ENCODE measurements at regions not wholly inside any gene's neighbourhood (a gene's known extent, or its start where the extent isn't known, plus 50 kb on each side); places are given as distances from the start of the nearest gene placed in this dataset.

- peak; percentile 11 for DNase-seq (ENCODE audit: low read depth)
Measured at GRCh38 chr5:179497636-179498340, 52.6 kb upstream of the RUFY1 start.

GRCh38 chr5:179495906-179496455 lies 54.4 kb upstream of the RUFY1 start:
- DNase-seq (ENCODE audit: low read depth), result no peak

GRCh38 chr5:179494774-179495526 lies 55.4 kb upstream of the RUFY1 start:
- DNase-seq (ENCODE audit: low read depth), result no peak

GRCh38 chr5:179488975-179489374 lies 61.4 kb upstream of the RUFY1 start:
- no peak for DNase-seq (ENCODE audit: low read depth)

GRCh38 chr5:179488491-179488890 lies 61.9 kb upstream of the RUFY1 start:
- DNase-seq (ENCODE audit: low read depth), result no peak

- DNase-seq (ENCODE audit: low read depth), result no peak
Measured at GRCh38 chr5:179487145-179487544, 63.2 kb upstream of the RUFY1 start.

- DNase-seq (ENCODE audit: low read depth), result no peak
Measured at GRCh38 chr5:179486596-179487051, 63.7 kb upstream of the RUFY1 start.

- no peak for DNase-seq (ENCODE audit: low read depth)
Measured at GRCh38 chr5:179485845-179486575, 64.3 kb upstream of the RUFY1 start.

GRCh38 chr5:179484761-179485160 lies 65.6 kb upstream of the RUFY1 start:
- no peak for DNase-seq (ENCODE audit: low read depth)

GRCh38 chr5:179484201-179484600 lies 66.2 kb upstream of the RUFY1 start:
- no peak for DNase-seq (ENCODE audit: low read depth)

GRCh38 chr5:179478624-179479023 lies 71.7 kb upstream of the RUFY1 start:
- no peak for DNase-seq (ENCODE audit: low read depth)

- no peak for DNase-seq (ENCODE audit: low read depth)
Measured at GRCh38 chr5:179475208-179475751, 75.1 kb upstream of the RUFY1 start.

- DNase-seq (ENCODE audit: low read depth), result no peak
Measured at GRCh38 chr5:179472641-179473040, 77.7 kb upstream of the RUFY1 start.

GRCh38 chr5:179472174-179472573 lies 78.2 kb upstream of the RUFY1 start:
- DNase-seq (ENCODE audit: low read depth), result no peak

- no peak for DNase-seq (ENCODE audit: low read depth)
Measured at GRCh38 chr5:179470201-179470600, 80.2 kb upstream of the RUFY1 start.

GRCh38 chr5:179468696-179469095 lies 81.7 kb upstream of the RUFY1 start:
- no peak for DNase-seq (ENCODE audit: low read depth)

GRCh38 chr5:179467441-179467840 lies 82.9 kb upstream of the RUFY1 start:
- no peak for DNase-seq (ENCODE audit: low read depth)

GRCh38 chr5:179464631-179465030 lies 85.7 kb upstream of the RUFY1 start:
- DNase-seq (ENCODE audit: low read depth), result no peak

- DNase-seq (ENCODE audit: low read depth), result no peak
Measured at GRCh38 chr5:179462040-179462439, 88.3 kb upstream of the RUFY1 start.

- DNase-seq (ENCODE audit: low read depth), result no peak
Measured at GRCh38 chr5:179461576-179461975, 88.8 kb upstream of the RUFY1 start.

GRCh38 chr5:179459771-179460170 lies 90.6 kb upstream of the RUFY1 start:
- DNase-seq (ENCODE audit: low read depth), result no peak

GRCh38 chr5:179457612-179458011 lies 92.7 kb upstream of the RUFY1 start:
- DNase-seq (ENCODE audit: low read depth), result no peak
